B cell (primary cell): ENCODE measurements at regions not wholly inside any gene's neighbourhood (a gene's known extent, or its start where the extent isn't known, plus 50 kb on each side); places are given as distances from the start of the nearest gene placed in this dataset.

Source experiments
- CTCF ChIP-seq: fragments of 200-600 bp; IDR thresholded peaks from one replicate; pipeline ENCODE4 v1.8.0; 2022; ENCODE audit warnings: antibody characterized with exemption, mild to moderate bottlenecking
- EZH2 ChIP-seq: IDR thresholded peaks from 2 replicates; pipeline ENCODE4 v1.6.1; 2012; ENCODE audit warnings: borderline replicate concordance, low read depth, mild to moderate bottlenecking, moderate library complexity, low read length; ENCODE audit not compliant: insufficient read depth, poor library complexity, severe bottlenecking

GRCh38 chr6:44608175-44608574 lies 220.7 kb downstream of the CDC5L start:
- no peak for TF ChIP-seq CTCF
- TF ChIP-seq EZH2 = no peak
